DMS53 treated with DMSO at 0.1 percent for 48 hours (cell line): ENCODE measurements at regions not wholly inside any gene's neighbourhood (a gene's known extent, or its start where the extent isn't known, plus 50 kb on each side); places are given as distances from the start of the nearest gene placed in this dataset.
"Not testable (repeated sequence)": the region's sequence is repeated elsewhere in the genome, so short reads cannot be mapped to it uniquely, and the experiment has no call there.

Experiments
- DNase-seq: peaks from one replicate; lab custom pipeline; 2025; ENCODE audit not compliant: unreplicated experiment; lab: John Stamatoyannopoulos, UW

DNA sequence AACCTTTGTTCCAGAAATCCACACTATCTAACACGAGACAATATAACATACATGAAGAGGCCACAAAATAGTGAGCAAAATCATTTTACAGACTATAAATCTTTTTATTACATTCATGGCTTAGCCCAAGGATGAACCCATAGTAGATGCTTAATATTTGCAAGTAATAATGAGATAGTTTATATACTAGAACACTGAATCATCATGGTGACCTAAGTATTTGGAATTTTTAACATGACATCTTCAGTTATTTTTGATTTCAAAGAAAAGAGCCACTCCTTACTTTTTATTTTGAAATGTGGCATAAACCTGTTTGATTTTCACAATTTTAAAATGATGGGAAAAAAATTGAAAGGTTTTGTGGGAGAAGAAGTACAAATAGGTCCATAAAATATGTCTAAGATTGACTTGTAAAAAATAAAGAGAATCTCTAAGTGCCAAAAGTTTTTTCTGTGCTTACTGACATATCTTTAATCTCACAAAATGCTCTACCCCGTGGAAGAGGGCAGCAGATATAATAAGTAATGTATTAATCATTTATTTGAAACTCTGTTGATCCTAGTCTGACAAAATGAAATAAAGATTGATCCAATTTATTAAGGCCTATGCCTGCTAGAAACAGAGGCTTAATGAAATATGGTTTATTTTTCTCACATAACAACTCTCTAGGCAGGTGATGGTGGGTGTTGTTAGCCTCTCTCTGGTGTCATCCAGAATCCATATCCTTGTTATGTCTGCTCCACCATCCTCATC lies 224.5 kb upstream of the CENPE start:
- no peak for DNase-seq

DNA sequence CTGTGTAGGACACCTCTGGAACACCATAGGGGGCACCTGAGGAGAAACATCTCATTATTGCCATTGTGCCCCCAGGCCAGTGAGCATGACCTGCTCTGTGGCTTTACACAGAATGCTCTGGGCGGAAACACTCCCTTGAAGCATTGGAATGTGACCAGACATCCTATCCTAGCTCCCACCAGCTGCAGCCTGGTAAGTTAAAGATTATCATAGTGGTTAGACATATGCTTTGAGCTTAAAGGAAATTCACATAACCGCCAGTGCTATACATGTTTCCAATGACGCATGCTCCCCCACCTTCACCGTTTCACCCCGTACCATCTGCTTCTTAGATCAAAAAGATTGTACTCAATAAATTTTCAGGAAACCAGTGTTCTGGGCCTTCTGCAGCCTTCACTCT lies 217.7 kb upstream of the CENPE start:
- no peak for DNase-seq

DNA sequence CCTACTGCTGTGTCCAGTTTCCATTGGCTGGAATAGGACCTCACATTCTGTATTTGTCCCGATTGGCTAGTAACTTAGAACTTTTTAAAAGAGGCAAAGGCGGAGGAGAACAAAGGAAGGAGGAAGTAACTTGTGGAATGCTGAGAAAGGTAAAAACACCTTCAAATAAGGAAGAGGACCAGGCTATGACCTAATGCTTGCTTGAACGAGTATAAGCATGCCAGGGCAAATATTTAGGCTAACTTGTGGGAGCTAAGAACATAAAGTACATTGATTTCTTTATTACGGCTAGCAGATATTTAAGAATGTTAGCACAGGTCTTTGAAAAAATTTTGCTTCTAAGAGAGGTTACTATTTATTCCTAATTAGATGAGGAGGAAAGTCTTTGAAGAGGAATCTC lies 214.5 kb upstream of the CENPE start:
- DNase-seq, result not testable (repeated sequence)

DNA sequence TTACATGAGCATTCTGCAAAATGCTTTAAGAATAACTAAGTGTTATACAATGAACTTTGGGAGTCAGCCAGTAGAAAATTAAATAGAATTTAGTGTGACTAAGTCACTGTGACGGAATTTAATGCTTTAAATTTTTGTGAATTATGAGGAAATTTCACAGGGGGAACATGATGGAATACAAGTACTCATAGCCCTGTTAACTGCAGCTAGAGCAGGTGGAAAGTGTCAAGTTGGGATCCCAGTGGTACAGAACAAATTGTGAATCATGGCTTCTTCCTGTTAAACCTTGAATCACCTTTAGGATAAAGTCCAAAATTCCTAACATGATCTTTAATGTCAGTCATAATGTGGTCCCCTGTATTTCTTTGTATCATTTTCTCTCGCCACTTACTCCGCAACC lies 212.2 kb upstream of the CENPE start:
- DNase-seq, result no peak

DNA sequence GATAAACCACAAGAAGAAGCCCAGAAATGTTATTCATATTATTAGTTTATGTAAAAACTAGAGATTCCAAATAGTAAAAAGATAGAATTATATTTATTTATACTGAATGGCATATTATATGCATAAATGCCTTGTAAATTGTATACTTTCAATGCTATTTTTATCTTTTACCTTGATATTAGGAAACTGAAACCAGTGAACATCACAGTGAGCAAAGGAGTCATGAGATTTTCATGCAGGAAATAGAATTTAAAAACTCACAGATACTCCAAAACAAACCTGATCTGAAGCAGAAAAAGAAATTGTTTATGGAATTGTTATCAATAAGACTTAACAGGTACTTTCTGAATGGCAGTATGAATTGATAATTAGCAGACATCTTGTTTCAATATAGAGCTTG lies 207.3 kb upstream of the CENPE start:
- DNase-seq, result no peak

DNA sequence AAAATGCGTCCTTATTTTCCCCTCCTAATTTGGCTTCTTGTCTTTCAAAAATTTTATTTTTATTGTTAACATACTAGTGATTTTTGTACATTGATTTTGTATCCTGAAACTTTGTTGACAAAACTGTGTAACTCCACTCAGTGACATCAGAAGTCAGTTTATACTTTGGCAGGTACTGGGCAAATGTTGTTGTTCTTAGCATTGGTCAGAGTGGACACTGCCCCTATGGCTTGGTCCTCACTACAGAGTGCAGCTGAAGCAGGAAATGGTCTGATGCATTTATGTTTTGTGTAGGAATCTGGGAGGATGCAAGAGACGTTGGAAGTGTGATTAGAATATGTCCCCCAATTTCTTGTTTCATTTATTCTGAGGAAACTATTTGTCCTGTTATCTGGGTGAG lies 205.5 kb upstream of the CENPE start:
- DNase-seq, result no peak

DNA sequence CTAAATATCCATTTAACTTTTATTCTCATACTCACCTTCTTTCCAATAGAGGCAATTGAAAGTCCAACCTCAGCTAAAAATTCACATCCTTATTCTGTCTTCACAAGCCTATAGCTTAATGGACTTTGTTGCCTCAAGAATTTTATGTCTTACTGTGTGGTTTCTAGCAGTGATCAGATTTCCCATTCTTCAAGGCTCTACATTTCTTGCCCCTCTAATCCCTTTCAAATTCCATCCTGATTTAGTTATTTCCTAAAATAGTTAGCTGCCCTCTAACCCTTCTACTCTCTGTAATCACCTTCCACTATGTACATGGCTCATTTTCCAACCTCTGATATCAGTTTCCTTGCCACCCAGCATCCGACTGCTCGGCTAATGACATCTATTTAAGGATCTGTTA lies 204.1 kb upstream of the CENPE start:
- DNase-seq, result no peak

DNA sequence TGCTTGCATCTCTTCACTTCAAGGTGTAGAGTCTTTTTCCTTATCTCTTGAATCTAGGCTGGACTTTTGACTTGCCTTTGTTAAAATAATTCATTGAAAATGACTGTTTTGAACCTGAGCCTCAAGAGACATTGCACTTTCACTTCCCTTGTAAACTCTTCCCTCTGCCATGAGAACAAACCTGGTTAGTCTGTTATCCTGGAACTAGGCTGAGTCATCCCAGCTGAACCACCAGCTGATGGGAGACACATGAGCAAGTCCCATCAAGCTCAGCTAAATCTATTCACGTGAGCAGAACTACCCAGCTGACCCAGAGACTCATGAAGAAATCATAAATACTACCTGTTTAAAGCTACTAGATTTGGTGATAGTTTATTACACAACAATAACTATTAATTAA lies 202.3 kb upstream of the CENPE start:
- peak; percentile 32 for DNase-seq

DNA sequence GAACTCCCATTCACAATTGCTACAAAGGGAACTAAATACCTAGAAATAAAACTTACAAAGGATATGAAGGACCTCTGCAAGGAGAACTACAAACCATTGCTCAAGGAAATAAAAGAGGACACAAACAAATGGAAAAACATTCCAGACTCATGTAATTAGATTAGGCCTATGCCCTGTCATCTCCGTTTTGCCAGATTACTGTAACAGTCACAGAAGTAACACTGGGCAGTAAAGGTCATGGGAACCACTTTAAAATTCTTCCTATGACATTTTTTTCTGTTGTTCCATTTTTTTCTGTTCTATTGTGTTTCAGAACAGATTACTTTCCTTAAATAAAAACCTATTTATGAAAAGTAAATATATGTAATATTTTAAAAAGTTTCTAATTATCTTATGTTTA lies 199.4 kb upstream of the CENPE start:
- DNase-seq, result no peak

DNA sequence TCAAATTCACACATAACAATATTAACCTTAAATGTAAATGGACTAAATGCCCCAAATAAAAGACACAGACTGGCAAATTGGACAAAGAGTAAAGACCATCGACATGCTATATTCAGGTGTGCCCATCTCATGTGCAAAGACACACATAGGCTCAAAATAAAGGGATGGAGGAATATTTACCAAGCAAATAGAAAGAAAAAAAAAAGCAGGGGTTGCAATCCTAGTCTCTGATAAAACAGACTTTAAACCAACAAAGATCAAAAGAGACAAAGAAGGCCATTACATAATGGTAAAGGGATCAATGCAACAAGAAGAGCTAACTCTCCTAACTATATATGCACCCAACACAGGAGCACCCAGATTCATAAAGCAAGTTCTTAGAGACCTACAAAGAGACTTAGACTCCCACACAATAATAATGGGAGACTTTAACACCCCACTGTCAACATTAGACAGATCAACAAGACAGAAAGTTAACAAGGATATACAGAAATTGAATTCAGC lies 189.4 kb upstream of the CENPE start:
- not testable (repeated sequence) for DNase-seq

DNA sequence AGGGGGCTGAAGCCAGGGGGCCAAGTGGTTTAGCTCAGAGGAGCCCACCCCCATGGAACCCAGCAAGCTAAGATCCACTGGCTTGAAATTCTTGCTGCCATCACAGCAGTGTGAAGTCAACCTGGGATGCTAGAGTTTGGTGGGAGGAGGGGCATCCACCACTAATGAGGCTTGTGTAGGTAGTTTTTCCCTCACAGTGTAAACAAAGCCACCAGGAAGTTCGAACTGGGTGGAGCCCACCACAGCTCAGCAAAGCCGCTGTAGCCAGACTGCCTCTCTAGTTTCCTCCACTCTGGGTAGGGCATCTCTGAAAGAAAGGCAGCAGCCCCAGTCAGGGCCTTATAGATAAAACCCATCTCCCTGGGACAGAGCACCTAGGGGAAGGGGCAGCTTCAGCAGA lies 187.4 kb upstream of the CENPE start:
- not testable (repeated sequence) for DNase-seq

DNA sequence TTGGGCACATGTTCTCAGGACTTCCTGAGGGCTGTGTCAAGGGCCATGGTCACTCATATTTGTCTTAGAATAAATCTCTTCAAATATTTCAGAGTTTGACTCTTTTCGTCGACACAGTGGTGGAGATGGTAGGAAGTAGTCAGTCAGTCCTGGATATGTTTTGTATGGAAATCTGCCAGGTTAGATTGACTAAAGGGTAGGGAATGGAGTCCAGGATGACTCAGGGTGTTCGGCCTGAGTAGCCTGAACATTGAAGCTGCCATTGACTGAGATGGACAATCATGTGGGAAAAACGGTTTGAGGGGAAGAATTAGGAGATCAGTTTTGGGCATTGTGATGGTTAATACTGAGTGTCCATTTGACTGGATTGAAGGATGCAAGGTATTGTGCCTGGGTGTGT lies 177.1 kb upstream of the CENPE start:
- DNase-seq, result no peak

DNA sequence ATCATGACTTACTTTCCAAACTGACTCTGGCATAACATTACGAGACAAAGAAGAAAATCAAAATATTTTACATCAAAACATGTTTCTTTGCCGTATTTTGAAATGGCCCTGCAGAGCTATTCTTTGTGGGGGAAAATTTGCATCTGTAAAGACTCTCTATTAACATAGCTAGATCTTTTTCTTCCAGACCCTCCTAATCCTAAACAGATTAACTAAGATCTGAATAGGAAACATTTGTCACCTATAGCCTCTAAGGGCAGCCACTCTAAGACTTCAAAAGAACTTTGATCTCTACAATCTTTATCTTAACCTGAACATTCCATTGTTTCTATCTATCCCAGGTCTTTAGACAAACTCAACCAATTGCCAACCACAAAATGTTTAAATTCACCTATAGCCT lies 176.6 kb upstream of the CENPE start:
- DNase-seq, result no peak

DNA sequence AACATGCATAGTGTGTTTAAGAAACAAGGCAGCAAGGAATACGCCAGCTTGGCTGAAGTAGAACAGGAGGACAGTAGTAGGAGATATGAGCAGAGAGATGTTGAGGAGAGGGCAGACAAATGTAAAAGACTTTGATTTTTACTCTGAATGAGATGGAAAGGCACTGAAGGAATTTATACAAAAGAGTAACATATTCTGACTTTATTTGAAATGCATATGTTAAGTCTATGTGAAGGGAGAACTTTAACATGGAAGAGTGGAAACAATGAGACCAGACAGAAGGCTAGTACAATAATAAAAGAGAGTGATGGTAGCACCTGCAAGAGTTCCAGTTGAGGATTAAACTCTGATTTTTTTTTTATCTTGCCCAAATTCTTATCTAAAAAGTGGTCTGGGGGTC lies 176.2 kb upstream of the CENPE start:
- no peak for DNase-seq

DNA sequence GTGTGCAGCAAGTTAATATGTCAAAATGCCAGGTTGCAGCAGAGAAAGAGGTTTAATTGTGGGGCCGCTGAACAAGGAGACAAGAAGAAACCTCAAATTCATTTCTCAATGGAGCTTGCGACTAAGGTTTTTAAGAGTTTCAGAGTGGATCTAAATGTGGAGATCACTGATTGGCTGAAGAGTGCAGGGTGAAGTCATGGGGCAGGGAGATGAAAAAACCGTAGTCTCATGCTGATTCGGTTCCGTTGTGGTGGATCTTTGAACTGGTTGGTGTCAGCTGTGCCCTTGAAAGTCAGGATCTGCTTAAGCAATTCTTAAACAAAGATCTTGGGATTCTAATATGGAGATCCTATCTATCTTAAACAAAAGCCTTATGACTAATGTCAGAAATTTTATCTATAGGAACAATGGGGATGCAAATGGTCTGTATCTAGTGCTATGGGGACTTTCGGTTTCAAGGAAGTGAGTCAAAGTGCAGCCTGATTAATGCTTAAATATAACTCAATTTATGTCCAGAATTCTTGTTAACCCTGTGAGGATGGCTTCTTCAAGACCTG lies 173.9 kb upstream of the CENPE start:
- no peak for DNase-seq

DNA sequence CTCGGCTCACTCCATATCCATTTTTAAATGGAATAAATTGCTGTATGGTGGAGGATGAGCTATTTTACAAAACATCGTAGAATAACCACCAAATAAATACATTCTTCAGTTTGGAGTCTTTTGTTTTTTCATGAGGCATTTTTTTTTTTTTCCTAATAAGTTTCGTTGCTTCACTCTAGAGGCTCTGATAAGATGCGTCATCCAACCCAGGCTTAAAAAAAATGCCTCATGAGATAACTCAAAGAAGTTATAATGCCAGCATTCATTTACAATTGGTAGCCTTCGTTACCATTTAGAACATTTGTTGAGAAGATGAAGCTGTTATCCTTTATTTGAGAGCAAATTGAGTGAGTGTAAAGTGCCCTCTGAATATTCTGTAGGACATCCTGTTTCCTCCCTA lies 172.2 kb upstream of the CENPE start:
- DNase-seq, result no peak

DNA sequence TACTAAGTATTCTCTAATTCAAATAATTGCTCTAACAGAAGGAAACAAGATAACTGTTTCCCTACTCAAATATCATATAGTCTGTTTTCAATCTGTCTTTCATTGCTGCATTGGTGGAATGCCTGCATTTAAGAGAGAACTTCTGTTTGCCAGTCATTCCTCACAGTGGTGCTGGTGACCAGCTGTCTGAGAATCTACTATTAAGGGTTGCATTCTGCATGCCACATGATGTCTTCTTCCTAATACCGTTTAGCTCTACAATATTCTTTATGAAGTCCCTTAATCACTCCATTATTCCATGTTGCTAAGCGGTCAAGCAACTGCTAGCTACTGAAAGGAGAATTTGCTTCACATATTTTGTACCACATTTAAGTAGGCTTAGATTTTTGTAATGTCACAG lies 167.1 kb upstream of the CENPE start:
- DNase-seq, result no peak

DNA sequence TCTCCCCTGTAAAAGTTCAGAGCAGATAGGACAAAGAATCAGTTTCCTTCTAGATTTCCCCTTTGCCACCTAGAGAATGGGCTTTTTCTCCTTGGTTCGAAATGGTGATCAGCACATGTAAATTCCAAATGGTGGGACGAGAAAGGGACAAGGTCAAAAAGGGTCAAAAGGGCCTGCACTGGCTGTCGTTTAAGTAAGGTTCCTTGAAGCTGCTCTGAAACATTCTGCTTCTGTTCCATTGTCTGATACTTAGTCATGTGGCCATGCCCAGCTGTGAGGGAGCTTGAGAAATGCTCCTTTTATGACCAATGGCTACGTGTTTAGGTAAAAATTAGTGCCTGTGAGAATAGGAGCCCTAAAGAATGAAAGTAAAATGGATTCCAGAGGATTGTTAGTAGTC lies 165.9 kb upstream of the CENPE start:
- no peak for DNase-seq

DNA sequence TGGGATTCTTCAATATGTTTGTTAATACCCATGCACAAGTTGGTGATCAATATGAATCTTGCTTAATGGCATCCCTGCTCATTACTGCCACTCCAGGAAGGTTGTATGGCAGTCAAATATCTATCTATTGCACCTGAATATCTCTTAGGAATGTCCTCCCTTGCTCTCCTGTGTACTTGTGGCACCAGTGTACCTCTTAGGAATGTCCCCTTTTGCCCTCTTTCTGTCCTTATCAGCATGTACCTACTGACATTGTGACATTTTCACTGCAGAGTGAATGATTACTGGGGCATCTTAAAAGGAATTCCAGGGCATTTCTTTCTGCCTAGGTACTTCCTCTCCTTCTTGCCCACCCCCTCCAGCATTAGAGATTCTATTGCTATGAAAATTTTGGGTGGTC lies 163.8 kb upstream of the CENPE start:
- no peak for DNase-seq

DNA sequence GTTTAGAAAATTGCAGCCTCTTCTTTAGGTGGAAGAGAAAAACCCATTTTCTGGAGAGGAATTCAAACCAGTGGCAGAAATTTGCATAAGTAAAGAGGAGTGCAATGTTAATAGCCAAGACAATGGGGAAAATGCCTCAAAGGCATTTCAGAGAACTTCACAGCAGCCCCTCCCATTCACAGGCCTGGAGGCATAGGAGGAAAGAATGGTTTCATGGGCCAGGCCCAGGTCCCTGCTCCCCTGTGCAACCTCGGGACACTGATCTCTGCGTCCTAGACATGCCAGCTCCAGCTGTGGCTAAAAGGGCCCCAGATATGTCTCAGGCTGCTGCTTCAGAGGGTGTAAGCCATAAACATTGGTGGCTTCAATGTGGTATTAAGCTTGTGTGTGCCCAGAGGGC lies 161.8 kb upstream of the CENPE start:
- no peak for DNase-seq

DNA sequence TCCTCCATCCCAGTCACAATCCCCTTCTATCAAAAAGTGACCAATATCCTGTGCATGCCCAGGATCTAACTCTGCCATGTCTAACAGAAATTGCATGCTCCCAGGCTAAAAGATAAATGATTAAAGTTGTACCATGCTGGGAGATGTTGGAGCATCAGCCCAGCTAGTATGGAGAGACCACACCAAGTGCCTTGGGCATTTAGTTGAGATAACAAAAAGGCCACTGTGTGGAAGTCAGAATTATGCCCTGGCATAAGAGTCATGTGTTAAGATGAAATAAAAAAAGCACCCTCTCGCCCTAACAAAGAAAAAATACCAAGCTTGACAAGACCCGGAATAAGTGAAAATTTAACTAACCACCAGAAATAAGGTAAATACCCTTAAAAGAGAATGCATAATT lies 155.9 kb upstream of the CENPE start:
- DNase-seq, result no peak

DNA sequence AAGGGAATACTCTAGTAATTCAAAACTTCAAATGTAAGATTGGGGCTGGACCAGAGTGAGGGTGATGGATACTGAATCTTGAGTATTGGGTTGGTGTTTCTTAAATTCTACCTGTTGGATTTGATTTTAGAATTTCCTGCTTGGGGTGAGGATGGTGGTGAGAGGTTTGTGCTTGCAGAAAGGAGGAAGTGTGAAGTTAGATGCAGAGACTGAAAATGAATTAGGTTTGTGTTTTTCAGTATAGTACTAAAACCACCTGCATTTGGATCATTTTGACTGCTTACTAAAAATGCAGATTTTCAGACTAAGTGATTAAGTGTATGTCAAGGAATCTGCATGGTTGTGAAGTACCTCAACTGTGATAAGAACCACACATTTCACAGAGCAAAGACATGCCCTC lies 131.5 kb upstream of the CENPE start:
- no peak for DNase-seq

DNA sequence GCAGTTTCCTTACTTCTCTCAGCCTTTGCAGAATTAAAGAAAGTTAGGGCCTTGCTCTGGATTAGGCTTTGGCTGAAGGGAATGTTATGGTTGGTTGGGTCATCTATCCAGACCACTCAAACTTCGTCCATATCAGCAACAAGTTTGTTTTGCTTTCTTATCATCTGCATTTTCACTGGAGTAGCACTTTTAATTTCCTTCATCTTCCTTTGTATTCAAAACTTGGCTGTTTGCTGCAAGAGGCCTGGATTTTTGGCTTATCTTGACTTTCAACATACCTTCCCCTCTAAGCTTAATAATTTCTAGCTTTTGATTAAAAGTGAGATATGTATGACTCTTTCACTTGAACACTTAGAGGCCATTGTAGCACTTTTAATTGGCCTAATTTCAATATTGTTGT lies 126.7 kb upstream of the CENPE start:
- DNase-seq, result no peak
